HEK293T (cell line): ENCODE measurements at regions not wholly inside any gene's neighbourhood (a gene's known extent, or its start where the extent isn't known, plus 50 kb on each side); places are given as distances from the start of the nearest gene placed in this dataset.

ENCODE experiments used
- BHLHE40 ChIP-seq: fragments of 450-650 bp; IDR thresholded peaks from 2 replicates; pipeline ENCODE4 v1.6.1; 2016; ENCODE audit warnings: mild to moderate bottlenecking, moderate library complexity, borderline replicate concordance
- HDGF ChIP-seq: fragments of 450-650 bp; IDR thresholded peaks from 2 replicates; pipeline ENCODE4 v1.6.1; 2017; ENCODE audit warnings: antibody characterized with exemption, borderline replicate concordance
- L3MBTL2 ChIP-seq: fragments of 450-650 bp; conservative IDR thresholded peaks from 2 replicates; pipeline ENCODE4 v1.6.1; 2016; ENCODE audit warnings: mild to moderate bottlenecking

DNA sequence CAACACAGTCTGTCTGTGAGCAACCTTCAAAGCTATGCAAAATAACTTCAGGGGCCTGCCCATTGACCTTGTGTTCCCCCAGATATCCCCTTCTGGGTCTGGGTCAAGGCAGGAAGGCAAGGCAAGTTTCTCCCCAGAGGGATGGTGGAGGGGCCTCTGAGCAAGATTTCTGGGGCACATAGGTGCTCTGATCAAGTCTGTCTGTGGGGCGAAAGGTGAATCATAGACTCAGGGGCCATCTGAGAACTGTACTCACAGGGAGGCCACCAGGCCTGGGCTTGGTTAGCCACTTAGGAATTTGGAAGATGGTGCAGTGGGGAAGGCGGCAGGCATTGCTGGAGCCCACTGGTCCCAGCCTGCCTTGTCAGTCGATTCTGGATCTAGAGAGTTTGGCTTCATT lies 92.4 kb downstream of the MINAR1 start:
- TF ChIP-seq BHLHE40 = no peak
- no peak for TF ChIP-seq HDGF
- TF ChIP-seq L3MBTL2 = no peak
